H1 (cell line): ENCODE measurements at regions not wholly inside any gene's neighbourhood (a gene's known extent, or its start where the extent isn't known, plus 50 kb on each side); places are given as distances from the start of the nearest gene placed in this dataset.

ENCODE experiments used
- CTCF ChIA-PET: fragments of 300-600 bp; sonication (Branson Sonifier 250); formaldehyde crosslinking; loops from one replicate; lab custom pipeline; 2021; ENCODE audit not compliant: partially characterized antibody; lab: Charles Lee
- POLR2A ChIA-PET: fragments of 300-600 bp; sonication (Branson Sonifier 250); formaldehyde crosslinking; loops from one replicate; lab custom pipeline; 2021; ENCODE audit warnings: inconsistent platforms; ENCODE audit not compliant: partially characterized antibody; lab: Charles Lee
- DNase-seq, 2 experiments: peaks; one replicate each; pipeline versions ENCODE4 v3.0.0 to v3.0.0-alpha.2; 2010 to 2022; ENCODE audit warnings: low spot score in 2 of 2, low read depth in 1 of 2, mixed read lengths in 1 of 2
- FAIRE-seq: peaks from 2 replicates; lab custom pipeline; 2011; peaks lifted over from hg19 to GRCh38; lab: Jason Lieb, UNC
- H2AFZ ChIP-seq: 2 replicates; pipeline ENCODE4 v1.8.1; 2012; ENCODE audit warnings: low read length, inconsistent platforms
- H2AK5ac ChIP-seq: 2 replicates; pipeline ENCODE4 v1.6.1; 2013; ENCODE audit warnings: low read depth, low read length
- H2BK120ac ChIP-seq: replicated peaks from 2 replicates; pipeline ENCODE3; 2013; ENCODE audit warnings: low read depth, low read length, inconsistent platforms
- H2BK12ac ChIP-seq: 2 replicates; pipeline ENCODE4 v1.6.1; 2013; ENCODE audit warnings: low read depth, low read length
- H2BK15ac ChIP-seq: 2 replicates; pipeline ENCODE4 v1.6.1; 2013; ENCODE audit warnings: low read length
- H2BK20ac ChIP-seq: 2 replicates; pipeline ENCODE4 v1.6.1; 2013; ENCODE audit warnings: low read length
- H2BK5ac ChIP-seq: 2 replicates; pipeline ENCODE4 v1.6.1; 2013; ENCODE audit warnings: low read depth, low read length
- H3K14ac ChIP-seq: 2 replicates; pipeline ENCODE4 v1.6.1; 2013; ENCODE audit warnings: inconsistent platforms; ENCODE audit not compliant: insufficient read length
- H3K18ac ChIP-seq: 2 replicates; pipeline ENCODE4 v1.6.1; 2013; ENCODE audit warnings: low read length; ENCODE audit errors: extremely low read depth
- H3K23ac ChIP-seq: 2 replicates; pipeline ENCODE4 v1.6.1; 2013; ENCODE audit warnings: inconsistent platforms; ENCODE audit not compliant: insufficient read length
- H3K23me2 ChIP-seq: 2 replicates; pipeline ENCODE4 v1.6.1; 2013; ENCODE audit warnings: low read depth, low read length
- H3K27ac ChIP-seq: 2 replicates; pipeline ENCODE4 v1.6.1; 2011; ENCODE audit warnings: low read depth, low read length, inconsistent platforms
- H3K27me3 ChIP-seq, 4 experiments: replicated peaks in 1 of 4; 1 replicate in 1 of 4; 2 replicates in 3 of 4; pipeline versions ENCODE4 v1.6.1 to v1.8.1; 2011 to 2013; ENCODE audit warnings: low read length in 3 of 4, mild to moderate bottlenecking in 3 of 4, inconsistent platforms in 2 of 4, mixed read lengths in 2 of 4, moderate library complexity in 1 of 4; ENCODE audit not compliant: control insufficient read depth in 3 of 4, insufficient read depth in 3 of 4; ENCODE audit errors: extremely low read depth in 1 of 4
- H3K36me3 ChIP-seq, 4 experiments: 2 replicates each; pipeline versions ENCODE4 v1.6.1 to v1.8.1; 2011 to 2013; ENCODE audit warnings: mild to moderate bottlenecking in 4 of 4, low read length in 3 of 4, moderate library complexity in 2 of 4, control low read depth in 1 of 4, inconsistent platforms in 1 of 4; ENCODE audit not compliant: insufficient read depth in 4 of 4, control insufficient read depth in 2 of 4
- H3K4ac ChIP-seq: replicated peaks from 2 replicates; pipeline ENCODE3; 2013; ENCODE audit warnings: low read length, low read depth, mixed read lengths, inconsistent platforms; ENCODE audit not compliant: insufficient read length
- H3K4me1 ChIP-seq, 4 experiments: replicated peaks in 1 of 4; 1 replicate in 1 of 4; 2 replicates in 3 of 4; pipeline versions ENCODE4 v1.6.1 to v1.8.1; 2011 to 2013; ENCODE audit warnings: low read length in 3 of 4, inconsistent platforms in 2 of 4, mixed read lengths in 1 of 4; ENCODE audit not compliant: insufficient read depth in 4 of 4, control insufficient read depth in 3 of 4
- H3K4me2 ChIP-seq, 2 experiments: 2 replicates each; pipeline versions ENCODE4 v1.6.1 to v1.8.1; 2011 to 2013; ENCODE audit warnings: low read depth in 2 of 2, low read length in 2 of 2, control low read depth in 1 of 2, inconsistent platforms in 1 of 2, mild to moderate bottlenecking in 1 of 2; ENCODE audit not compliant: insufficient read depth in 1 of 2
- H3K4me3 ChIP-seq, 4 experiments: fragments of 200-600, 300-600 bp in 1 of 4; sonication (generic), shearing (Covaris generic), sonication (Bioruptor Twin) in 1 of 4; 2 replicates each; pipeline versions ENCODE4 v1.5.1 to v1.8.1; 2011 to 2016; ENCODE audit warnings: low read length in 4 of 4, low read depth in 3 of 4, control low read depth in 2 of 4, inconsistent platforms in 2 of 4, mild to moderate bottlenecking in 2 of 4, mixed read lengths in 1 of 4, moderate library complexity in 1 of 4; ENCODE audit not compliant: insufficient read depth in 2 of 4; ENCODE audit errors: extremely low read depth in 1 of 4
- H3K56ac ChIP-seq: replicated peaks from 2 replicates; pipeline ENCODE3; 2013; ENCODE audit warnings: low read depth, mild to moderate bottlenecking, mixed read lengths, low read length, inconsistent platforms; ENCODE audit not compliant: insufficient read length
- H3K79me1 ChIP-seq: 2 replicates; pipeline ENCODE4 v1.6.1; 2013; ENCODE audit warnings: low read depth, low read length, control low read depth
- H3K79me2 ChIP-seq, 2 experiments: 2 replicates each; pipeline versions ENCODE4 v1.6.1 to v1.8.1; 2012 to 2013; ENCODE audit warnings: low read length in 2 of 2, mild to moderate bottlenecking in 2 of 2, inconsistent platforms in 1 of 2; ENCODE audit not compliant: insufficient read depth in 2 of 2, control insufficient read depth in 1 of 2
- H3K9ac ChIP-seq, 4 experiments: replicated peaks in 1 of 4; 1 replicate in 1 of 4; 2 replicates in 3 of 4; pipeline versions ENCODE4 v1.6.1 to v1.8.1; 2011 to 2013; ENCODE audit warnings: low read depth in 3 of 4, low read length in 3 of 4, control low read depth in 2 of 4, mild to moderate bottlenecking in 2 of 4, moderate library complexity in 2 of 4, inconsistent platforms in 1 of 4; ENCODE audit errors: extremely low read depth in 1 of 4
- H3K9me3 ChIP-seq, 2 experiments: 2 replicates each; pipeline versions ENCODE4 v1.6.1 to v1.8.1; 2012 to 2013; ENCODE audit warnings: mild to moderate bottlenecking in 2 of 2, moderate library complexity in 2 of 2, control low read depth in 1 of 2, inconsistent platforms in 1 of 2, low read depth in 1 of 2, low read length in 1 of 2, mixed read lengths in 1 of 2; ENCODE audit not compliant: insufficient read depth in 2 of 2
- H4K20me1 ChIP-seq, 2 experiments: replicated peaks in 1 of 2; 2 replicates each; pipeline versions ENCODE3 to v1.8.1; 2011 to 2013; ENCODE audit warnings: inconsistent platforms in 2 of 2, low read length in 2 of 2, mild to moderate bottlenecking in 1 of 2; ENCODE audit not compliant: insufficient read depth in 2 of 2, control insufficient read depth in 1 of 2
- H4K5ac ChIP-seq: 2 replicates; pipeline ENCODE4 v1.6.1; 2013; ENCODE audit warnings: low read length, low read depth, mixed read lengths, inconsistent platforms; ENCODE audit not compliant: insufficient read length
- H4K8ac ChIP-seq: 2 replicates; pipeline ENCODE4 v1.8.0; 2013; ENCODE audit warnings: mild to moderate bottlenecking, moderate library complexity, low read length, inconsistent platforms; ENCODE audit not compliant: insufficient read depth; ENCODE audit errors: extremely low read depth
- H4K91ac ChIP-seq: replicated peaks from 2 replicates; pipeline ENCODE3; 2013; ENCODE audit warnings: low read length, mixed read lengths, inconsistent platforms; ENCODE audit not compliant: insufficient read length
- E2F6 ChIP-seq: IDR thresholded peaks from 2 replicates; pipeline ENCODE4 v1.6.1; 2012; ENCODE audit warnings: inconsistent platforms
- EP300 ChIP-seq, 2 experiments: IDR thresholded peaks; 1 replicate in 1 of 2; 2 replicates in 1 of 2; pipeline ENCODE4 v1.6.1; 2011 to 2012; ENCODE audit warnings: low read depth in 2 of 2, low read length in 2 of 2, mild to moderate bottlenecking in 2 of 2, borderline replicate concordance in 1 of 2, inconsistent platforms in 1 of 2, moderate library complexity in 1 of 2
- HDAC6 ChIP-seq: IDR thresholded peaks from one replicate; pipeline ENCODE4 v1.7.1; 2012; ENCODE audit warnings: low read depth, mild to moderate bottlenecking, inconsistent platforms, low read length, moderate library complexity
- KDM5A ChIP-seq: fragments of 200-600 bp; IDR thresholded peaks from 2 replicates; pipeline ENCODE4 v1.7.1; 2012; ENCODE audit warnings: mild to moderate bottlenecking, low read length, inconsistent platforms, mixed read lengths
- RAD21 ChIP-seq, 2 experiments: IDR thresholded peaks in 1 of 2; conservative IDR thresholded peaks in 1 of 2; 2 replicates each; pipeline ENCODE4 v1.6.1; 2011; ENCODE audit warnings: low read depth in 2 of 2, low read length in 2 of 2, improper control_type of control experiment in 1 of 2, inconsistent platforms in 1 of 2, mild to moderate bottlenecking in 1 of 2, moderate library complexity in 1 of 2
- RBBP5 ChIP-seq: IDR thresholded peaks from 2 replicates; pipeline ENCODE4 v1.7.1; 2012; ENCODE audit warnings: low read depth, mild to moderate bottlenecking, inconsistent platforms, low read length, moderate library complexity, borderline replicate concordance
- TCF12 ChIP-seq: IDR thresholded peaks from 2 replicates; pipeline ENCODE4 v1.6.1; 2011; ENCODE audit warnings: low read depth, mild to moderate bottlenecking, low read length
- WGBS, 2 experiments: shearing (Covaris generic) in 1 of 2; methylation state at CpG; one replicate each; pipeline versions ENCODE4 v1.1.6 to v1.1.7; 2013 to 2015; ENCODE audit warnings: low lambda C conversion rate in 2 of 2, mixed read lengths in 2 of 2, inconsistent platforms in 1 of 2, low coverage in 1 of 2, missing lambda C conversion rate in 1 of 2; ENCODE audit not compliant: insufficient replicate concordance in 2 of 2, insufficient coverage in 1 of 2, insufficient read length in 1 of 2; ENCODE audit errors: extremely low coverage in 1 of 2, missing lambda C conversion rate in 1 of 2; 5-methylcytosine and 5-hydroxymethylcytosine counted together

- Histone ChIP-seq H2BK15ac (no peak overlapping the region), H3K9ac (no peak overlapping the region), H3K79me1 (peaks cover 4% of the 10 kb centered on the region; the same call in 1 of the 2 replicates), H3K4me2 (no peak overlapping the region), H3K36me3 (no peaks in the 10 kb centered on the region), H2AFZ (no peak overlapping the region), H3K23ac (no peak overlapping the region), H2BK12ac (no peak overlapping the region), H3K18ac (no peak overlapping the region), H4K20me1 (no peaks in the 10 kb centered on the region), H4K91ac (no peak overlapping the region), H2BK120ac (no peak overlapping the region), H3K14ac (no peak overlapping the region), H3K4me3 (no peak overlapping the region), H2BK5ac (no peak overlapping the region), H3K27me3 (no peaks in the 10 kb centered on the region), H3K23me2 (no peaks in the 10 kb centered on the region), H4K8ac (no peak overlapping the region), H2BK20ac (no peak overlapping the region), H3K56ac (no peak overlapping the region), H3K9me3 (no peaks in the 10 kb centered on the region), H3K27ac (no peak overlapping the region), H4K5ac (no peak overlapping the region), H2AK5ac (no peak overlapping the region), H3K4me1 (peaks cover 0 to 4% (median under 1%) of the 10 kb centered on the region in 4 experiments; a peak in 2 of 7 replicates), H3K4ac (no peak overlapping the region), H3K79me2 (peaks cover 0 to 4% of the 10 kb centered on the region in 2 experiments; a peak in 1 of 4 replicates)
- 84% methylated on average over 7 of the region's 7 CpGs; no CpG with 5 or more reads in 1 of the 2 experiments for WGBS, 2 experiments
- FAIRE-seq (no peak), DNase-seq (no peak)
- ChIA-PET POLR2A (no interaction called here), CTCF (interaction anchor here (1.3 to 2.7 kb wide), 4 partner anchors 19 to 68 kb away, joined by 3 to 7 read pairs (median 4); no protein-coding TSS in a partner anchor)
- TF ChIP-seq KDM5A (no peak), TCF12 (no peak), HDAC6 (no peak), EP300 (IDR thresholded peaks at IDR 0.05; ENCODE audit: borderline replicate concordance in 1 of 2, low read depth in 2 of 2, low read length in 2 of 2) (no peak), RBBP5 (no peak), RAD21 (IDR thresholded peaks at IDR 0.05 in 1 of 2, conservative IDR thresholded peaks at IDR 0.05 in 1 of 2; ENCODE audit: low read depth in 2 of 2, low read length in 2 of 2) (no peak), E2F6 (no peak)
These were observed 350.8 kb upstream of the C2CD4B start for GRCh38 chr15:62515696-62516395.
